ENCODE measurements at regions not wholly inside any gene's neighbourhood (a gene's known extent, or its start where the extent isn't known, plus 50 kb on each side); places are given as distances from the start of the nearest gene placed in this dataset.
"Not testable (repeated sequence)": the region's sequence is repeated elsewhere in the genome, so short reads cannot be mapped to it uniquely, and the experiment has no call there.

DNA sequence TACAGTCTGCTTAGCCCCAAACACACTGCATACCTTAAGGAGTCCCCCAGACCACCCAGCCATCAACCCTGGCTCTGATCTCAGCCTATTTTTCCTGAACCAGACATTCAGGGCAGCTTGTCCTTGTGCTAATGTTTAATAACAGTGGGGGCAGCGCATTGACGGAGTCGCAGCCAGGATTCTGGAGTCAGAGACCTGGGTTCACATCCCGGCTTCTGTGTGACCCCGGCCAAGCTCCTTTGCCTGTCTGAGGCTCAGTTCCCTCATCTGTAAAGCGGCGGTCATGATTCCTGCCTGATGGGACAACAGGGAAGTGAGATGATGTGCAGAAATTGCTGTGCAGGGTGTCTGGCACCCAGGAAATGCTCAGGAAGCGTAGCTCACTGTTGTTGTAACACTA lies 63.1 kb downstream of the MATN1 start:
- DNase-seq: no peak

DNA sequence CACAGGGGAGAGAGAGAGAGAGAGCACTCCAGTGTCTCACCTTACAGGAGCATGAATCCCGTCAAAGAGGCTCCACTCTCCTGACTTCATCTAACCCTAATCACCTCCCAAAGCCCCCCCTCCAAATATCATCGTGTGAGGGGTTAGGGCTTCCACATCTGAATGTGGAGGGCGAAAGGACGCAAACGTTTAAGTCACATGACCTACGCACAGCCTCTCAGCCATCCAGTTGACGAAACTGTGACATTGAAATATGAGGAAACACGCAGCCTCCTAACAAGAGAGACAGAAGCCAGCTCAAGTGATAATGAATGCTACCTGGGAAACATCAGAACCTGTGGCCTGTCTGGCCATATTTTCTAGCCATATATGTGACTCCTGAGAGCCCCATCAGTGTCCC lies 63.7 kb downstream of the MATN1 start:
- DNase-seq: no peak

DNA sequence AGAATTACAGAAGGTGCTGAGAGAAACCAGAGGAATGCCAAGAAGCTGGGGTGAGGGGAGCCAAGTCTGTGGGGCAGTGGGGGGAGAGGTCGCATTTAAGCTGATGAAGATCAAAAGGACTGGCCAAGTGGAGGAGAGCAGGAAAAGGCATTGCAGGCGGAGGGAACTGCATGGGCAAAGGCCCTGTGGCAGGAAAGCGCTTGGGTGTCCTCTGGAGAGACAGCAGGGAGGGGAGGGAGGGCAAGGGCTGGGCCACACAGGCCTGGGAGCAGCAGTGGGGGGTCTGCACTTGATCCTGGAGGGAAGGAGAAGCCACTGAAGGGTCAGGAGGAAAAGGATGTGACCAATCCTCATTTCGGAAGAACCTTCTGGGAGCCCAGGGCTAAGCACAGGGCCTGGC lies 65.0 kb downstream of the MATN1 start:
- not testable (repeated sequence) for DNase-seq

DNA sequence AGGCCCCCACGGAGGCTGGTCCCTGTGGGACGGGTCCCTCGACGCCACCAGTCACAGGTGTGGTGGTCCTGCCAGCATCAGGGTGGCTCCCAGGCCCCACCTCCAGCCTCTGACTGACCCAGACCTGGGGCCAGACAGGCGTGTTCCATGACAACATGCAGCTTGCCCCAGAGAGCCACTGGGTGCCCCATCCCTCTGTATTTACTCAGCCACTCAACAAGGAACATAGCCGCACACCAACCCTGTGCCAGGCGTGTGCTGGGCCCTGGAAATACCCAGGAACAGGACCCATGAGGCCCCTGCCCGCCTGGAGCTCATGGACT lies 65.4 kb downstream of the MATN1 start:
- no peak for DNase-seq

DNA sequence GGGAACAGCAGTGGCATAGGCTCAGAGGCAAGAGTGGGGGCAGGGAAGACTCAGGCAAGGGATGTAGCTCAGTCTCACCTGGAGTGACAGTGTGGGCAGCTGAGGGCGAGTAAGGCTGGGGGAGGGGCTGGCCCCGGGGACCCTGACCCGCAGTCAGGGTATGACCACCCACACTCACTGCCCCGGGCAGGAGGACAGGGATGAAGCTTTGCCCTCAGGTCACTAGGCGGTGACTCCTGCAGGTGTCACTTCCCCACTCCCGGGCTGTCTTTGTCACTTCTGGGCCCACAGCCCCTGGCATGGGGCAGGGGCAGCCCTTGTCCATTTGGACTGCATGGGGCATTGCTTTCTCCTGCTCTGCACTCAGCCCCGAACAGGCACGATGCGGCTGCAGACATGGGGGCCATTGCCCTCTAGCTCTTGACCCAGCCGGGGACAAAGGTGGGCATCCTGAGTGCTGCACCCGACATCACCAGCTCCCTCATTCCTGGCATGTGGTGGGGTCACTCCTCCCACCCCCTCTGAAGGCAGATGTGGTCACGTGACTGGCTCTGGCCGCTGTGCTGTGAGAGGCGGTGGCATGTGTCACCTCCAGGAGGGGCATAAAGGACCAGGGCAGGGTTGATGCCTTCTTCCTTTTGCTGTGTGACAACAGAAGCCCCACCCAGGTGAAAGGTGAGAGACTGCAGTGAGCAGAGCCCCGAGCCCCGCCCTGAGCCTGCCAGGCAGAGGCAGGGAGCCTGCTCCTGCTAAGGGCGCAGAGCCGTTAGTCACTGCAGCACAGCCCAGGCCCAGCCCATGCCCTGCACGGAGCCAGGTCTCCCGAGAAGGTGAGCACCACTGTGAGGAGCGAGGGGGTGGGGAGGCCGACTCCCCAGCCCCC lies 66.0 kb downstream of the MATN1 start:
- no peak for DNase-seq

DNA sequence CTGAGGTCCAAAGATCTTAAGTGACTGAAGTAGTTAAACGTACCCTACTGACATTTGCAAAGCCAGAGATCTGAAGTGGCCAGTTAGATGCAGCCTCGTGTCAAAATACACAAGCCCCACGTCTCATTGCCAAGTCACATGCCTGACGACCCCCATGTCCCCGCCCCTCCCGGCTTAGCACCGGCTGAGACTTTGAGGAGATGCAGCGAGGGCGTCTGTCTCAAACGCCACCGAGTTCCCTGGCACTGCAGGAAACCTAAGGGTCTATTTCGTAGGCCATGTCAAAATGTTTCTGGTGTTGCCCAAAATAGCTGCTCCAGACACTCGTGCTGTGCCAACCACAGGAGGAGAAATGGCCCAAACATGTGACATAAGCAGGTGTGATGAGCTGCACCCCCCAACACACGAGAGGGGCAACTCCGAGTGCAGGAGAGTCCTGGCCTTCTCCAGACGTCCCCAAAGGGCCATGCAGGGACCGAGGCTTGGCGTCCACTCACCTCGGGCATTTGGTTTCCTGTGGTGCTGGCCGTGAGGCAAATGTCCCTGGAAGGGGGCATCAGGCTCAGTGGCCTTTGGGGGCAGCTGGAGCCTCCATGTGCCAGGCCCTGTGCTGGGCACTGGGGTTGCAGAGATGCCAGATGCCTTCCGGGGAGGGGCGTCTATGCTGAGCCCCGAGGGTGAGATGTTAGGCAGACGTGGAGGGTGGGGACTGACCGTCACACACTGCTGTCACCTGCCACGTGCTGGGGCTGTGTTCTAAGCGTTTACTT lies 67.0 kb downstream of the MATN1 start:
- no peak for DNase-seq

DNA sequence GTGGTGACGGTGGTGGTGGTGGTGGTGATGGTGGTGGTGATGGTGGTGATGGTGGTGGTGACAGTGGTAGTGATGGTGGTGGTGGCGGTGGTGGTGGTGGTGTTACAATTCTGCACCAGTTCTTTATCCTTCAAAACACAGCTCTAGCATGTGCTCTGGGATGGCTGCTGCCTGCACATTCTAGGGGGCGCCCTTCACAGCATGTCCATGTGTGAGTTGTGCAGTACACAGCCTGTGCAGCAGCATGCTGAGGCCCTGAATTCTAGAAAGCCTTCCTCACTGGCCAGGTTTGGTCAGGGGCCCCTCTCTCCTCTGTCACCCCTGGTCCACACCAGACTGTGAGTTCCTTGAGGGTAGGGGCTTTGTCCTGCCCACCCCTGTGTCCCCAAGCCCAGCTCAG lies 67.7 kb downstream of the MATN1 start:
- DNase-seq: no peak

DNA sequence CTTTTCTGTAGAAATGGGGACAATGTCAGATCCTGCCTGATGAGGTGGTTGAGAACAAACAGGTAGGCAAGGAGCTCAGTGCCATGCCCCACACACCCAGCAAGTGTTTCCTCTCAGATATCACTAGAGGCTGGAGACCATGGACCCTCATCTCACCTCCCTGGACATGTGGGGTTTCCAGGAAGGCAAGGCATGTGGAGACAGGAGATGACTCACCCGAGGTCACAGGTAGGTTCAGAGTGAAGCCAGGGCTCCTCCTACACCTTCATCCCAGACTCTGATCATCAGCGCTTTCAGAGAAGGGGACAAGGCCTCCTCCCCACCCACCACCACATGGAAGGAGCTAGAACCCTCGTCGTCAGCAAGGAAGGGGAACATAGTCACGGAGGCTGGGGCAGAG lies 69.2 kb downstream of the MATN1 start:
- DNase-seq: no peak

DNA sequence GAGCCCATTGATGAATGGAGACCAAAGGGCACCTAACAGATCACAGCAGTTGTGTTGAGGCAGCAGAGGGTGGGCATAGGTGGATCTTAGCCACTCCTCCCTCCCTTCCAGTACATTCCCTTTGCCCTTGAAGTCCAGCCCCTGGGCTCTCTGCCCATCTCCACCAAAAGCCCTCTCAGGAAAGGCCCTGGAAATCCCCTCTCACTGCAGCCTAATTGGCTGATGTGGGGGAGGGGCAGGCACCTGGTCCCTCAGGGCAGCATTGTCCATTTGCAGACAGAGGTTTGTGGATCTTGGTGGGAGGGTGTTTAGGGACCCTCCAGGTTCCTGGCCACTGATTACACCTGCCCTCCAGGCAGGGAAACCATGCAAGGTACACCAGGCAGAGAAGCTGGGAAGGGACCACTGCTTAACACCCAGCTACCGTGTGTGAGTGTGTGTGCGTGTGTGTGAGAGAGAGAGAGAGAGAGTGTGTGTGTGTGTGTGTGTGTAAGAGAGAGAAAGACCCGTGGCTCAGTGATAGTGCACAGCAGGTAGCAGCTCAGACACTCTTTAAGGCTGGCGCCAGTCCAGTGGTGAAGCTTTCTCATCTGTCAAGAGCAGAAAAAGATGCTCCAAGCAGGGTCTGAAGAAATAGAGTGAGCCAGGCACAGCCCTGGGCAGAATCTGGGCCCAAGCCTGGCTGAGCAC lies 71.1 kb downstream of the MATN1 start:
- no peak for DNase-seq

DNA sequence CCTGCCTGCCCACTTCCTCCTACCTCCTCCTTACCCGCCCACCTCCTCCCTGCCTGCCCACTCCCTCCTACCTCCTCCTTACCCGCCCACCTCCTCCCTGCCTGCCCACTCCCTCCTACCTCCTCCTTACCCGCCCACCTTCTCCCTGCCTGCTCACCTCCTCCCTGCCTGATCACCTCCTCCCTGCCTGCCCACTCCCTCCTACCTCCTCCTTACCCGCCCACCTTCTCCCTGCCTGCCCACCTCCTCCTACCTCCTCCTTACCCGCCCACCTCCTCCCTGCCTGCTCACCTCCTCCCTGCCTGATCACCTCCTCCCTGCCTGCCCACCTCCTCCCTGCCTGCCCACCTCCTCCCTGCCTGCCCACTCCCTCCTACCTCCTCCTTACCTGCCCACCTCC lies 72.0 kb downstream of the MATN1 start:
- not testable (repeated sequence) for DNase-seq

DNA sequence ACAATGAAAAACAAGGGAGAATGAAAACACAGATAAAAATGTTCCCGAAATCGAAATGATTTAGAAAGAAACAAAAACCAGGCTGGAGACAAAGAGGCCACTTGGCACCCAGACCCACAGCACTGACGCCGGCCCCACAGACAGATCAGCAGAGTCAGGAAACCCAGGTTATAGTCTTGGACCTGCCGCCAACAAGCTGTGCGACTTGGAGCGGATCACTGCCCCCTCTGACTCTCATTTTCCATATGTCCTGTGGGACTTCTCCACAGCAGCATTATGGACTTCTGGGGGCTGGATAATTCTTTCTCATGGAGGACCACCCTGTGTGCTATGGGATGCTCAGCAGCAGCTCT lies 72.4 kb downstream of the MATN1 start:
- no peak for DNase-seq

DNA sequence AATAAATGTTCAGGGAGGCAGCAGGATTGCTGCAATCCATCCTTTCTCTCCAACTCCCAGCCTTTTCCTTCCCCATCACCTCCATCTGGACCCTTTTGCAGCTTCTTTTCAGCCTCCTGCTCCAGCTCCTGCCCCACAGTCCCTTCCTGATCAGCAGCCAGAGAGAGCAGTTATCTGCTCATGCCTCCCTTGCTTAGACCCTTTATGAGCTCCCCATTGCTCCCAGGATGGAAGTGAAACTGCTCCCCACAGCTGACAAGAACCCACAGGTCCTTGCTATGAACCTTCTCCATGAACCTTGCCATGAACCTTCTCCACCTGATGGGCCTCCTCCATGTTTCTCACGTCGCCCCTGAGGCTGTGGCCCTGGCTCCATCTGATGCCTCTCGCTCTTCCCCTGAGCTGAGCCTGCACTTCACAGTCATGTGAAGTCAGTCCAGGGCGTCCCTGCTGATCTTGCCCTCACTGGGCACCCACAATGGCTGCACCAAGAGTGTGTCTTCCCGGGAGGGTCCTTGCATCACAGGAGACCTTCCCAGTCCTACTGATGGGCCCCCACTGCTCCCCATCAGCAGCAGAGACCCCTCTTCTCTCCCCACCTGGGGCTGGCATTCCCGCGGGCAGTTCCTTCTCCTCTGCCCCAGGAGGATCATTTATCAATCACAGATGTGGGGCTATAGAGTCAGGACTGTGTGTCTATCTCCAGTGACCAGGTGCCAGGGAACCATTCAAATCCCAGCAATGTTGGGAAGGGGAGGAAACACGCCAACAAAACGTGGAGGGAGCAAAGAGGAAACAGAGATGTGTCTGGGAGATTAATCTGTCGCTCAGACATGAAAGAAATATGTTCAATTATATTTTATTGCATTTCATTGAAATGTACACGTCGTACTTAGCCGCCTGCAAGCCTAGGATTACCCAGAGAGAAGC lies 73.1 kb downstream of the MATN1 start:
- DNase-seq: no peak

DNA sequence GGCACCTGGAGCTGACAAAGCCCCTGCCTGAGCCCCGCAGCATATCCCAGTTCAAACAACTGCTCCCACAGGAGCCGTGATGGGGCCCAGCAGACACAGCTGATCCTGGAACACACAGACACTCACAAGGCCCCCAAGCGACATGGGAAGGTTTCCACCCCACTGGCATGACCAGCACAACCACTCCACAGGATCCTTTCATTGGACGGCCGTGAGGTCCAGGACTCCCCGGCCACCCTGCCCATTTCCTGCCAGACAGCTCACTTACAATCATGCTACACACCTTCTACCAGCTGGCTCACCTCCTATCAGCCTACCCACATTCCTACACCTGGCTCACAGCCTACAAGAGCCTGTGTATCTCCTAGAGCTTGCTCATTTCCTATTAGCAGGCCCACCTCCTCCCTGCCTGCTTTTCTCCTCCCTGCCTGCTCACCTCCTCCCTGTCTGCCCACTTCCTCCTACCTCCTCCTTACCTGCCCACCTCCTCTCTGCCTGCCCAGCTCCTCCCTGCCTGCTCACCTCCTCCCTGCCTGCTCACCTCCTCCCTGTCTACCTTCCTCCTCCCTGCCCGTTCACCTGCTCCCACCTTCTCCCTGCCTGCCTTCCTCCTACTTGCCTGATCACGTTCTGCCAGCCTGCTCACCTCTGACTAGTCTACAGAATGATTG lies 73.9 kb downstream of the MATN1 start:
- DNase-seq: no peak

DNA sequence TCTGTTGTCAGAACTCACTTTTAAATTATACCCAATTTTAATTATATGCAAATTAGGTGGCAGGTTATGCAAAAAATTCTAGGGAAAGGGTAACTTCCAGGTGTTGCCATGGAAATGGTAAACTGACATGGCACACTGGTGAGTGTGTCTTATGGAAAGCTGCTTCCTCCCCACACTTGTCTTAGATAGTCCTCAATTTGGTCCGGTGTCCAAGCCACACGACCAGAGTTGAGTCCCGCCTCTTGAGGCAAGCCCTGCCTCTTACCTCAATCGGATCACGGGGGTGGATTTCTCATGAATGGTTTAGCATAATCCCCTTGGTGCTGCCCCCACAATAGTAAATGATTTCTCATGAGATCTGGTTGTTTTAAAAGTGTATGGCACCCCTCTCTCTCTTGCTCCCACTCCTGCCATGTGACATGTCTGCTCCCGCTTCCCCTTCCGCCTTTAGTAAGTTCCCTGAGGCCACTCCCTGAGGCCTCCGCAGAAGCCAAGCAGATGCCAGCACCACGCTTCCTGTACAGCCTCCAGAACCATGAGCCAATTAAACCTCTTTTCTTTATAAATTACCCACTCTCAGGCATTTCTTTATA lies 74.9 kb downstream of the MATN1 start:
- DNase-seq: peak in 1 of 3 donors; percentile 14

DNA sequence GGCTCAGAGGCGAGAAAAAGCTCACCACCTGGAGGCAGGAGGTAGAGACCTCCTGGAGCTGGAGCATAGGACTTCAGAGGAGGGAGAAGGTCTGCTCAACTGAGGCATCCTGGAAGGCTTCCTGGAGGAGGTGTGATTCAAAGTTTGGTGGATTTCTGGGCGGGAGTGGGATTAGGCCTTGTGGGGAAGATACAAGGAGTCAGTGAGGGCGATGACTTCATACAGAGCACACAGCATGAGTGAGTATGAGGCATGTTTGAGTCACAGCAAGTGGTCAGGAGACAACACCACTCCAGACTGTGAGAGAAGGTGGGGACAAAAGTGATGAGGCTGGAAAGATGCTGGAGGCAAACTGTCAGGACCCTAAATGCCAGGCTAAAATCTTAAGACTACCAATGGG lies 77.6 kb downstream of the MATN1 start:
- DNase-seq: peak; percentile 33 to 47 (median 42)

DNA sequence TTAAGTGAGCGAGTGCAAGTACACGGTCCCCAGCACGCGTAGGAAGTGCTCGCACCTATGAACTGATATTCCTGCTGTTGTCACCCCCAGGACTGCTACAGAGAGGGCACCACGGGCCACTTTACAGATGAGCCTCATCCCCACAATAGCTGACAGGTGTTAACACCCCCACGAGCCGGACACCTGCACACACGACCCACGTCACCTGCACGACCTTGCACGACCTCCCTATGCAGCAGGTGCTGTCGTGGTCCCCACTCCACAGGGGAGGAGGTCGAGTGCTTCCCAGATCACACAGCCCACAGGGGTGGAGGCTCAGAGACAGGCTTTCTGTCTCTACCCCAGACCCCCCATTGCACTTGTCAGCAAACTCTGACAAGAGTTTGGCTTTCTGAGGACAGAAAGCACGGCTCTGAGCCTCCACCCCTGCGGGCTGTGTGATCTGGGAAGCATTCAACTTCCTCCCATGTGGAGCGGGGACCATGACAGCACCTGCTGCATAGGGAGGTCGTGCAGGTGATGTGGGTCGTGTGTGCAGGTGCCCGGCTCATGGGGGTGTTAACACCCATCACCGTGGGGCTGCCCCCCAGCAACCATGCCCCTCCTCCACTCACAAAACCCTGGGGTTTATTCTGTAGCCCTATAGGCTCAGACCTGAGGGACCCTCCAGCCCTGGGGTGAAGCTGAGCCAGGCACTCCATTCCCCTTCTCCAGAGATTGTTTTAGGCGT lies 80.8 kb downstream of the MATN1 start:
- DNase-seq: no peak

DNA sequence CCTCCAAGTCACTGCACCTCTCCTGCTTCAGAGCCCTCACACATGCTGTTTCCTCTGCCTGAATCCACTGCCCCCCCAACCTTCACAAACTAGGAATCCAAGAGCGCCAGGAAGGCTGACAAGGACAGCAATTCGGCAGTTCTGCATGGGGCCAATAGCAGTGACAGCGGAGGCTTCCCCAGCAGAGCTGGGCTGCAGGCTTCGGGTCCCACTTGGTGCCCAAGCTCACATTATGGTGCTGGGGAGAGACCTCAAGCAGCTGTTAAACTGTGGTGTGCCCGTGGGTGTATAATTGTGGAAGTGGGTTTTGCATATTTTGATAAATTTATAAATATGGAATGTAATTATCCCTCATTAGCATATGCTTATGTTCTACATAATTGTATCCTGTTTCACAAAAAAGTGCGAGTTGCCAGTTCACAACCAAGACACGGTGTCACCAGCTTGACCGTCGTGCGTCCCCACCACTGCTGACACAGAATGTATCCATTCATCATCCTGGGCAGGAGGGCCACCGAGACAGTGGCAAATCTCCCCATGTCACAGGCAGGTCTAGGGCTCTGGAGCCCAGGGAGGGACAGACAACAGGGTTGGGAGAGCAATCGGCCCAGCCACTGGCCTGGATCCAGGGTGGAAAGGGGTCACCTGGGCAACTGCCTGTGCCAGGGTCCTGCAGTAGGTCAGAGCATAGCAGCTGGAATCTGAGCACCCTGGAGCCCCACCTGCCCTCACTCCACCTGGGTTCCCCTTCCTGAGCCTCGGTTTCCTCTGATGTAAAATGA lies 81.6 kb downstream of the MATN1 start:
- no peak for DNase-seq

DNA sequence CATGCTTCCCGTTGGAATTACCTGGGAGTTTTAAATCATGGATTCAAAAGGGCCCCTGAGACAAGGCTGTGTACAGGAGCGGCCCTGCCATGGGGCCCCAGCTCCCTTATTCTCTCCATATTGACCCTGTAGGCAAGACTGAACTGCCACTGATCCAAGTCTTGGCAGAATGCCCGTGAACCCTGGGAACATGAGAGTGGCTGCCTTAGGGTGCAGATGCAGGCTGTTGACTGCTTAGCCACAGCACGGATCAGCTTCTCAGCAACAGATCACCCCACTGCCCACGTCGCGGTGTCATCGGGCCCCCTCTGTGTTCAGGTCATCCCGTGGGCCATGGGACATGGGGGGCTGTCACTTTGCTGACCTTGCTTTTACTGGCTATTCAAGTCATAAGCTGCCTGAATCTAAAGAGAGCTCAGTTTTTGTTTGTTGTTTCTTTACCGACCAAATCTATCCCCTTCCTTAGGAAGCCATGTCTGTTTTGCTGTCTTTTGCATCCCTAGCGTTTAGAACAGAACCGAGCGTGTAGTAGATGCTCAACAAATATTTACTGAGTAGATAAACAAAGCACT lies 83.4 kb downstream of the MATN1 start:
- DNase-seq: no peak

DNA sequence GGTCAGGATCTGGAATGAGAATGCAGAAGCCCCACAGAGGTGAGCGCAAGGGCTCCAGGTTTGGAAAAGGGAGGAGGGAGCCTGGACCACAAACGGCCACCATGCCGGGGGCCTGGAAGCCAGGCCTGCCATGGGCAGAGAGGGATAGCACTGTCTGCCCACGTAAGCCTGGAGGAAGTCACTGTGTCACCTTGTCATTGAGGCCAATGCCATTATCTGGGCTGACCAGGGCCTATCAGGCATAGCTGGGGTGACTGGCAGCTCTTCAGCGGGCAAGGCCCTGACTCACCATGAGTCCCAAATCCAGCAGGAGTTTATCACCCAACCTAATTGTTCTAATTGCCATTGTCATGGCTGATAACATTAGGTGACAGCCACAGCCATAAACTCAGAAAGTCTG lies 84.6 kb downstream of the MATN1 start:
- no peak for DNase-seq

DNA sequence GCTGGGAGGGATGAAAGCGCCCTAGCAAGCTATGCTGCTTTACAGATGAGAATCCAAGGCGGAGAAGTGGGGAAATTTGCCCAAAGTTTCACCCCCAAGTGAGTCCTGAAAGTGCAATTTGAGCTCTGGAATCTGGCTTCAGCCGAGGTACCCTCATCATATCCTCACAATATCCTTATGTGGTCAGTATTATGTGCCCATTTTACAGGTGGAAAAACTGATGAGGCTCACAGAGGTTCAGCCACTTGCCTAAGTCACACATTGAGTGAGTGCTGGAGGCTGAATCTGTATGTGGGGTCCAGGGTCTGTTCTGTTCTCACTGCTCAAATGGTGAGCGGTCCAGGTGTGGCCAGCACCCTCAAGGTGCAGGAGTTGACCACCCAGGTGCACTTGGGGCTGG lies 85.3 kb downstream of the MATN1 start:
- DNase-seq: no peak
